NCI-H1048 (cell line): ENCODE measurements at regions not wholly inside any gene's neighbourhood (a gene's known extent, or its start where the extent isn't known, plus 50 kb on each side); places are given as distances from the start of the nearest gene placed in this dataset.
"Not testable (repeated sequence)": the region's sequence is repeated elsewhere in the genome, so short reads cannot be mapped to it uniquely, and the experiment has no call there.

Experiments
- DNase-seq: peaks from one replicate; lab custom pipeline; 2025; lab: John Stamatoyannopoulos, UW

DNA sequence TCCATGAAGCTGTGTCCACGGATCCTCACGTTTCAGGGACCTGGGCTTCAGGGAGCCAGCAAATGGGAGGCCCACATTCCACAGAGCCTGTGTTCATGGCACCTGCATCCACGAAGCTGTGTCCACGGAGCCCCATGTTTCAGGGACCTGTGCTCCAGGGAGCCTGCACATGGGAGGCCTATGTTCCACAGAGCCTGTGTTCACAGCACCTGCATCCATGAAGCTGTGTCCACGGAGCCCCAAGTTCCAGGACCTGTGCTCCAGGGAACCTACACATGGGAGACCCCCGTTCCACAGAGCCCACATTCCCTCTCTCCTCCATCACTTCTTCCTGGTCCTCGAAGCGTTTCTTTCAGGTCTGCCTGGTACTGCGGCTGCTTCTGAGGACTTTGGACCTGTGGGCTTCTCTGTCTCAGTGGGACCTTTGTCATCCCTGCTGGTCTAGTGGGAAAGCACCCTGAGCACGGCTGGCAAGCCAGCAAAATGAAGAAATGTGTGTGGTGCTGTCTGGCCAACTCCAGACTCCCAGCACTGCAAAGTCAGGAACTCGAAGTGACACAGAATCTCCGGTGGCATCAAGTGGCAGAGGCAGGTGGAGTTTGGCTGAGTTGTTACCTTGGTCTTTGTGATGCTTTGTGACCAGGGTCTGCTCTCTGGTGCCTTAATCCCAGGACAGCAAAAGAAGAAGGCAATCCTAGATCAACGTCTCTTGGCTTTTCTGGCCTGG, 245.9 kb downstream of the DLL1 start:
- no peak for DNase-seq

DNA sequence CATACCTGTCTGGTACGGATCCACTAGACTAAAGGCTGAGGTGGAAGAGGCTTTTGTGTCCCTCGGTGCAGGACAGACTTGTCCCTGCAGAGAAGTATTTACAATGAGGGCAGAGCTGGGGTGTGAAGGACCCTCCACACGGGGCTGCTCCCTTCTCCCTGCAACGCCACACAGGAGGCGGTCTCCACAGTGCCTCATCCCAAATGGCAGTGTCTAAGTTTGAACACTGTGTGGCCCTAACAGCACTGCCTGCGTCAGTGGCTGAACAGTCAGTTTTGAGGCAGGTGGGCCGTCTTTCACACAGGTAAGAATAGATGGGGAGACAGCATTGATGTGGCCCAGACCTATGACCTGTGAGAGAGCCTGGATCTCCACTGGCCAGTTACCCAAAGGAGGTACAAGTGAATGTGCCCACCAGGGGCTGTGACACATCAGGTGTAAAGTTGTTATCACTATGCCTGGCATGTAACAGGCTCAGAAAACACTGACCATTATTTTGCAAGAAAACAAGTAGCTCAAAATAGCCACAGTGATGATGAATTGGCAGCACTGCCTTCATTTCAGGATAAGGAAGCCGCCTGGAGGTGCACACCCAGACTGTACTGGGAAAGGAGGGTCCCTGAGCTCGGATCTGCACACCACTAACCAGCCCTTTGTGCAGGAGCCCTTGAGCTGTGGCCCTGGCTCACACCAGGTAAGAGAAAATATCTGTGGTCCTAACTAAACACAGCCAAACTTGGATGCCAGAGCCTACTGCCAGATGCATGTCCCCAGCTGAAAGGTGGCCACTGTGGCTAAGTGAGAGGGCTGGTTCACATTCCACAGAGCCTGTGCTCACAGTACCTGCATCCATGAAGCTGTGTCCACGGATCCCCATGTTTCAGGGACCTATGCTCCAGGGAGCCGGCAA, 246.7 kb downstream of the DLL1 start:
- no peak for DNase-seq

DNA sequence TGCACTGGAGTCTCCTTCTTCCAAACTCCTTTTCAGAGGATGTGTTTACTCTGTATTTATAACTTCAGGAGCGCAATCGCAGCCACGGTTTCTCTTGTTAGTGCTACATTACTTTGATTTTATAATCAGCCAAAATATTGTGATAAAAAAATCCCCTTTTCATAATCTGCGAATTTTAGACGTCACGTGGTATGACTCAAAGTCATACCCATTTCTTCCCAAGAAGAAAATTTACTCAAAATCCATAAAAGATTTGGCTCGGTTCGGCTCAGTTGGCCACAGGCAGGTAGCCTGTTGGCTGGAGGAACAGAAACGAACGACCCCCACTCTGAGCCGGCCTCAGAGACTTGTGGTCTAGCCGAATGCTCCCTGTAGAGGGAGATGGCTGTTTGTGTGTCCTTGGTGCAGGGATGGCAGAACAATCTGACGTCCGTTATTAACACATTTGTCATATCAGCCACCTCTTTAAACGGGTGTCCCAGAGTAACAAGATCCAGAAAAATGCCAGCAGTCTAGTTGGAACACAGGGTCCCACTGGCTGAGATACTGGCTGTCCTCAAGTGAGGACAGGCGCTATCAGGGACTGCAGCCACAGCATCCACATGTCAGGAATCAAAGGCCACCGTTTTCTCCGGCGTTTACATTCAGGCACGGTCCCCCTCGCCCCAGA, 247.6 kb downstream of the DLL1 start:
- DNase-seq = no peak

DNA sequence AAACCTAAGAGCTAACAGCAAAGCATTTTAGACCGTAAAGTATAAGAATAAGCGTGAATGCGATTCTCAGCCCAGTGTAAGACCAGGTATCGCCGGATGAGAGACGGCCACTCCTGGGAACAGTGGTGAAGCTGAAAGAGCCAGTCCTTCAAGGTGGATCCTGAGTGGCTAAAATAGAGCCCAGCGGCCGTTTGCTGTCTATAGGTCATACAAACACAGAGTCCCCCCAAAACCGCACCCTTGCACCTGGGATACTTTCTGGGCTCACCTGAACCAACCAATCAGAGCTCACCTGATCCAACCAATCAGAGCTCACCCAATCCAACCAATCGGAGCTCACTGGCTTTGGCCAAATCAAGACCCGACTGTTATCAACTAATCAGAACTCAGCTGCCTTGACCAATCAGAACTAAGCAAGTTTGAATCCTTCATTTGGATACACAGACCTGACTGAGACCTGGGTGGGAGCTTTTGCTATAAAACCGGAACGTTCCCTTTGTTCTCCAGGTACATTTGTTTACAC, 248.2 kb downstream of the DLL1 start:
- DNase-seq = no peak

DNA sequence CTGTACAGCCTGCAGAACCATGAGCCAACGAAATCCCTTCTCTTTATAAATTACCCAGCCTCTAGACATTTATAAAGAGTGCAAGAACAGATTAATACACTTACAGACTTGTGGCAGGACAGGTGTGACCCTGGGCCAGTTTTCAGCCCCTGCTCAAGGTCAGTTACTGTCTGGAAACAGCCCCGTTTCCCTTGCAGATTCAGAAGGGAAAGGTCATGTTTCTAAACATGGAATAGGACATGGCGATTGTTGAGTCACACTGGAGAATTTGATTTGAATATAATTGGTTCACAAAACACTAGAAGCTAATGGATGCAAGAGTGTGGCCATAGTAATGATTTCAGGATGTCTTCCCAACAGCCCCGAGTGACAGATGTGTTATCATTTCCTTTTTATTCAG, 248.8 kb downstream of the DLL1 start:
- DNase-seq = no peak

DNA sequence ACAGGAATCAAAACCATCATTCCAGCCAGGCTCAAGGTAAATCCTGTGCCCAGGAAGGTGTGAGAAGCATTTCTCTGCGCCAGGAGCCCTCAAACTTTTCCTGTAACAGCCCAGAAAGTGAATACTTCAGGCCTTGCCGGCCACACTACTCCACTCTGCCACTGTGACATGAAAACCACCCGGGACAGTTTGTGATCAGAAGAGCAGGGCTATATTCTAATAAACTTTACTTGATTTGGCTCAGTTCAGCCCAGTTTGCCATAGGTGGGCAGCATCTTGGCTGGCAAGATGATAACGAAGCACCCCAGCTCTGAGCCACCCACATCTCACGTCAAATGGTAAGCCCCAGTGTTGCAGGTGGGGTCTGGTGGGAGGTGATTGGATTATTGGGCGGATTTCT, 249.4 kb downstream of the DLL1 start:
- DNase-seq = no peak

DNA sequence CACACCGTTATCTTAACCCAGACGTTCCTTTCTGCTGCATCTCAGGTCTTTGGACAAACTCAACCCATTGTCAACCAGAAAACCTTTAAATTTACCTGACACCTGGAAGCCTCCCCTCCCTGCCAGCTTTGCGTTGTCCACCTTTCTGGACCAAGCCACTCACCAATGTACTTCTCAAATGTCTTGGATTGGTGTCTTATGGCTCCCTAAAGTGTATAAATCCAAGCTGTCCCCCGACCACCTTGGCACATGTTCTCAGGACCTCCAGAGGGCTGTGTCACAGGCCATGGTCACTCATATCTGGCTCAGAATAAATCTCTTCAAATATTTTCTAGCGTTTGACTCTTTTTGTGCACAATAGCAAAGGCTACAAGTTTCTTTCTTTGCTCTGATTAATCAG, 250.0 kb downstream of the DLL1 start:
- DNase-seq = no peak

DNA sequence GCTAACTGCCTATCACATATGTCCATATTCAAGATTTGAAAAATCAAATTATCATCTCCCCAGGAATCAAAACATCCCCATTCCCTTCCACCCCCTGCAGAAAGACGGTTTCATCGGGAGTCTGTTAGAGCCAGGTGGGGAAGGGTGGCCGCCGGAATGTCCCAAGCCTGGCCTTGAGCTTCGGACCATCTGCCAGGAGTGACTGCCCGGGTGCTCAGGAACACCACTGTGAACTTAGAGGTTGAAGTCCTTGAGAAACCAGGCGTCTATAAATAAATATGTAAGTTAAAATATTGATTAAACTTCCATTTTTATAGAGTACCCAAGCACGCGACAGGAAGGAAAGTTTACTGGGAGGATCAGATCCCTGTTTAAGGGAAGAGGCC, 250.8 kb downstream of the DLL1 start:
- DNase-seq = no peak

DNA sequence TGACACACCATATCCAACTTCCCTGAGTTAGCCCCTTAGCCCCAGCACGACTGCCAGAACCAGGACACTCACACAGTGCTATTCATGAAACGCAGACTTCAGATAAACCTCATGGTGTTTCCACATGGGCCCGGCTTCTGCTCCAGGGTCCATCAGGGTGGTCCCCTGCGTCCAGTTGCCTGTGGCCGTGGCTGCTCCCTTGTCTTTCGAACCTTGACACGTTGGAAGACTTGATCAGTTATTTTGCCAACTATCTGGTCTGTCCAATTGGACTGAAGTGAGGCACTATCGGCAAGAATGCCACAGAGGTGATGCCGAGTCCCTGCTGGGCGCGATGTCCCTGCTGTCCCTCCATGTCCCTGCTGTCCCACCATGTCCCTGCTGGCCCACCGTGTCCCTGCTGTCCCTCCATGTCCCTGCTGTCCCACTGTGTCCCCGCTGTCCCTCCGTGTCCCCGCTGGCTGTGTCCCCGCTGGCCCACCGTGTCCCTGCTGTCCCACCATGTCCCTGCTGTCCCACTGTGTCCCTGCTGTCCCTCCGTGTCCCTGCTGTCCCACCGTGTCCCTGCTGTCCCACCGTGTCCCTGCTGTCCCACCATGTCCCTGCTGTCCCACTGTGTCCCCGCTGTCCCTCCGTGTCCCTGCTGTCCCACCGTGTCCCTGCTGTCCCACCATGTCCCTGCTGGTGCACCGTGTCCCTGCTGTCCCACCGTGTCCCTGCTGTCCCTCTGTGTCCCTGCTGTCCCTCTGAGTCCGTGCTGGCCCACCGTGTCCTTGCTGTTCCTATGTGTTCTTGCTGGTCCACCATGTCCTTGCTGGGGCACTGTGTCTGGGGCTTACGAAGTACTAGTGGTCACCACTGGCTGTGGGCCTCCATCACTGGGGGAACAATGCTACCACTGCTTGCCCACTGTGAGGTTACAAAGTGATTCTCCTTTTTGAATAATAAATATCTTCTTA, 251.4 kb downstream of the DLL1 start:
- DNase-seq = no peak

DNA sequence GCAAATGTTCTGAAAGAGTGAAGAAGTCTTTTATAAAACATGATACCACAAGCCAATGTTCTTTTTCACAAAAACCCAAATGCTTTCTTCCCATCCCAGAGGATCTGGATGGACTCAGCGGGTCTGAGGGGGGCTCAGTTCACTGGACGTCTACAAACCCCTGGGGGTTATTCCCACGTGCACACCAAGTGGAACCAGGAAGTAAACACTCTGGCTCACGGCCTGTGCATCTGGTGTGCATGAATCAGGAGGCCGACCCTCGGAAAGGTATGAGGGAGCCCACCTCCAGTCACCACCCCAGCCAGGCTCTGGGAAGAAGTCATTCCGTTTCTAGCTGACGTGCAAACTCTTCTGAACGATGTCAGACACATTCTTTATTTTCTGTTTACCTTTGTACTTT, 252.2 kb downstream of the DLL1 start:
- DNase-seq = no peak

DNA sequence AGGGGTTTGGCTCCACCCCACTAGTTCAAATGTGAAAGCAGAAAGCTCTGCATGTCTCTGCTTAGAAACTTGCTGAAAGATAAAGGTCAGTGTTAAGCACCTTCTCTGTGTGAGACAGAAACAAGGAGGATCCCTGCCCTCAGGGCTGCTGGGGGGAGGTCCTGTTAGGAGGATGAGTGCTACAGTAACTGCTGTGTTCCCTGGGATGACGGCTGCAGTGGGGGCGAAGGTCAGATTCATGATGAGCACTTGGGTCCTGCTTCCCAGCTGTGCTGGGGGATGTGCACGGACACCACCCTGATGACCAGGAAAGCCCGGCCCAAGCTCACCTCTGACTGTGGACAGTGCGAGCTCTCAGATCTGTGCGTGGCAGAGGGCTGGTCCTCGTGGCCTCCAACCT, 252.6 kb downstream of the DLL1 start:
- DNase-seq = no peak

DNA sequence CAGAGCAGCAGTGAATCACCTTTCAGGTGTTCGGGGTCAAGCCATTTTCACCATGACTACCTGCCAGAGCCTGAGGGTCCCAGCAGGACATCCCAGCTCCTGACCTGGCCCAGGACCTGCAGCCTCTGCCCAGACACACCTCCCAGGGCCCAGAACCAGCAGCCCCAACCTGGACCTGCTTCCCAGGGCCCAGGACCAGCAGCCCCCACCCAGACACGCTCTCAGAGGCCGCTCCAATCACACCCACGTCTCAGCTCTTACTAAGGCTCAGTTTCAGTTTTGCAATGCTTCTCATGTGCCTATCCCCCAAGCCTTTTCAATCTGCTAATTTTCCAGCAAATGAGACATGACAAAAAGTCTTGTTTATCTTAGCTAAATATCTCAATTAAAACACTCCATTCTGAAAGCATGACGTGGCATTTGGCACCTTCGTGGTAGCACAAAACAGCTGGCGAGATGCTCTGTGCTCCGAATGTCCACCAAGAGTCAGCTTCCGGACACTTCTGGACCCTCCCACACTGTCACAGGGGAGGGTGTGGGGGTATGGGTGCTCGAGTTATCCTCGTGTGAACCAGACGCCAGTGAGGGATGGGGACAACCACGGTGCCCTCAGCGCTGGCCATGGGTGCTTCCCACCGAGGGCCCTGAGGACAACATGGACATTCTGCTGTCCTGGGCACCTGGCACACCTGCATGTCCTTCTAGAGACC, 253.2 kb downstream of the DLL1 start:
- DNase-seq = no peak

DNA sequence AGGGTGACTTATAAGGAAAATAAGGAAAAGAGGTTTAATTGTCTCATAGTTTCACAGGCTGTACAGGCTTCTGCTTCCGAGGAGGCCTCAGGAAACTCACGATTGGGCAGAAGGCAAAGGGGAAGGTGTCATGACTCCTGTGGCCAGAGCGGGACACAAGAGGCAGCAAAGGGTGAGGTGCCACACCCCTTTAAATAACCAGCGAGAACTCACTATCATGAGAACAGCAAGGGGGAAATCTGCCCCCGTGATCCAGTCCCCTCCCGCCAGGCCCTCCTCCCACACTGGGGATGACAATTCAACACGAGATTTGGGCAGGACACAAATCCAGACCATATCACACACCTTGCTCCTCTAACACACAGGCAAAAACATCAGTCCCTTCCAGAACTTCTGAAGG, 254.0 kb downstream of the DLL1 start:
- no peak for DNase-seq

DNA sequence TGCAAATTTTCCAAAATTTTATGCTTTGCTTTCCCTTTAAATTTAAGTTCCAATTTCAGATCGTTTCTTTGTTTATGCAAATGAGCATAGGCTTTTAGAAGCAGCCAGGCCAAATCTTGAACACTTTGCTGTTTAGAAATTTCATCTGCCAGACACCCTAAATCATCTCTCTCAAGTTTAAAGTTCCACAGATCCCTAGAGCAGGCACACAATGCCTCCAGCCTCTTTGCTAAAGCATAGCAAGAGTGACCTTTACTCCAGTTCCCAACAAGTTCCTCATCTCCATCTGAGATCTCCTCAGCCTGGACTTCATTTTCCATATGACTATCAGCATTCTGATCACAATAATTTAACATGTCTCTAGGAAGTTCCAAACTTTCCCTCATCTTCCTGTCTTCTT, 254.5 kb downstream of the DLL1 start:
- not testable (repeated sequence) for DNase-seq

DNA sequence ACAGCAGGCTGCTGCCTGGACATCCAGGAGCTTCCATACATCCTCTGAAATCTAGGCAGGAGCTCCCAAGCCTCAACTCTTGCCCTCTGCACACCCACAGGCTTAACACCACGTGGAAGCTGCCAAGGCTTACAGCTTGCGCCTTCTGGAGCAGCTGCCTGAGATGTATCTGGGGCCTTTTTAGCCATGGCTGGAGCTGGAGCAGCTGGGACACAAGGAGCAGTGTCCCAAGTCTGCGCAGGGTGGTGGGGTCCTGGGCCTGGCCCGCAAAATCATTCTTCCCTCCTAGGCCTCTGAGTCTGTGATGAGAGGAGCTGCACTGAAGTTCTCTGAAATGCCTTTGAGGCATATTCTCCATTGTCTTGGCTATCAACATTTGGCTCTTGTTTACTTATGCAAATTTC, 255.0 kb downstream of the DLL1 start:
- no peak for DNase-seq

DNA sequence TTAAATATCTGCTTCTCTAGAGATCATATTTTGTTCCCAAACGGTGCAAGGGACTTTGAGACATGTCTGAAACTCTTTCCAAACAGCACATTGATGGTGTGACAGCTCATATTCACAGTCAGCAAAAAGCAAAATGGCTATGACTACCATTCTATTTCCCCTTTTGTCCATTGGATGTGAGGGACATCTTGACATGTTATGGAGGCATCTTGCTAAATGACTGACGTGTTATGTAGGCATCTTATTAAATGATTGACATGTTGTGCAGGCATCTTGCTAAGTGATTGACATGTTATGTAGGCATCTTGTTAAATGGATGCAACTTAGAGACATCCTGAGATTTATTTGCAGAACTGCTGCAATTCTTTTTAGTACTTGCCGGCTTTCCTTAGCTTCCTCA, 255.8 kb downstream of the DLL1 start:
- no peak for DNase-seq

DNA sequence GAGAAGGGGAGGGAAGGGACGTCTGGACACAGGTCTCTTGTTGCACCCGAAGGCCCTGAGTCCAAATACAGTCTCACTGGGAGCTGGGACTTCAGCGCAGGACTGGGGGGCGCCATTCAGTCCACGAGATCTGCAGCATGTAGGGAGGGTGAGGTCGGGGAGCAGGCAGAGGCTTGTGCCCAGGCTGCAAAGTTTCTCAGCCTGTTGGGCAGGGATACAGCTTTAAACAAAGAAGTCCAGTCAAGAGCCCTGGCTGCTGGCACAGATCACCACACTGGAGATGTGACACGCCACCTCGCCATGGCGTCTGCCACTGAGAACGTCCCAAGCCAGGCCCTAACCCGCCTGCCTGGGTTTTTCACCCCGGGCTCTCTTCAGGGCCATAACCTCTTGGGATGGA, 256.6 kb downstream of the DLL1 start:
- DNase-seq = no peak

DNA sequence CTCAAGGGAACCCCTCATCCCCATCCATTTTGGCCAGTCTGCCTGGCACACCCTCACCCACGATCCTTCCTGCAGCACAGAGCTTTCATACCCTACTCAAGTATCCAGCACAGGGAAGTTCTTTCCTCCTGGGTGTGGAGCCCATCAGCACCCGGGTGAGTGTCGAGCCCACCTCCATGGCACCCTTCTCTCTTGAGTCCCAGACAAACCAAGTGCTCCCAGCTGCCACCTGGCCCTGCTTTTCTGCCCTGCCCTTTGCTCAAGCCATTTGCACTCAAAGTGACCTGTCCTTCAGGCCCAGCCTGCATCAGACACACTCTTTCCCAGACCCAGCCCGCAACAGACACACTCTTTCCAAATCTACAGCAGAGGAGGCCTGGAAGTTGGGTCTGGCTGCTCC, 257.2 kb downstream of the DLL1 start:
- no peak for DNase-seq

DNA sequence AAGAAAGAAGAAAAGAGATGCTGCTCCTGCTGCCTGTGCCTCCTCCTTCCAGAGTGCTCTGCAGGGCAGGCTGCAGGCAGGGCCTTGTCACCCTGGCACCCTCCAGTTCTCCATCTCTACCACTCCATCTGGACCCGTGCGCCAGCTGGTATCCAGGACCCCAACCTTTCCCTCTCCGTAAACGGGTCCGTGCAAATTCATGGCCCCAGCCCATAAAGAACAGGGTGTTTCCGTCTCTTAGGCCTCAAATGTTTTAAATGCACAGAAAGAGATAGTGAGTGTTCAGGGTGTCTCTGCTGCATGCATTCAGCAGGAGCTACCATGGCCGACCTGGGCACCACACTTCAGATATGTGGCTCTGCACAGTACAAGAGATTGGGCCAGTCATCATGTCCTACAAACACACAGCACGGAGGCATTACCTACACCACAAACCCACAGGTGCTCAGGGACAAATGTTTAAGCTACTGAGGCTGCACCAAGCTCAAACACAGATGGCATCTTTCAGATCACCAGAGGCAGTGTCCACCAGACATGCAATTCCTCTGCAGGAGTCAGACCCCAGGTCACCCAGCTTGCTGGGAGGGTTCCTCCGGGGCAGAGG, 258.1 kb downstream of the DLL1 start:
- no peak for DNase-seq

DNA sequence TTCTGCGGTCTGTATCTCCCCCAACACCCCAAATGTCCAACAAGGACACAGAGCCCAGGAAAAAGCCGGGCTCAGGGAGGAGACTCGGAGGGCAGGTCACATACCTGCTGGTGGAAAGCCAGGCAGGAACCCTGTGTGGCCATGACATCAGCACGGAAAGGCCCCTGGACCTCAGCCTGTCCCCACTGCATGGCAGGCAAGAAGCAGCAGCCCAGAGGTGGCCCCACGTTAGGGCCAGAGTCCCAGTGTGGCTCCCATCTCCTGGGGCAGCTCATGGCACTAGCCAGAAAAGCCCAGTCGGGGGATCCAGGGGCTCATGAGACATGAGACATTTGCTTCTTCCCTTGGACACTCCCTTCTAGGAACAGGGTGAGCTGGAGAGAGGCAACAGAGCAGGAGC, 258.7 kb downstream of the DLL1 start:
- DNase-seq = no peak
